ENCODE measurements at regions not wholly inside any gene's neighbourhood (a gene's known extent, or its start where the extent isn't known, plus 50 kb on each side); places are given as distances from the start of the nearest gene placed in this dataset.

GRCh38 chr3:178450476-178450875 is 85.8 kb upstream of the KCNMB2 start:
- TF ChIP-seq, protein P1, sequence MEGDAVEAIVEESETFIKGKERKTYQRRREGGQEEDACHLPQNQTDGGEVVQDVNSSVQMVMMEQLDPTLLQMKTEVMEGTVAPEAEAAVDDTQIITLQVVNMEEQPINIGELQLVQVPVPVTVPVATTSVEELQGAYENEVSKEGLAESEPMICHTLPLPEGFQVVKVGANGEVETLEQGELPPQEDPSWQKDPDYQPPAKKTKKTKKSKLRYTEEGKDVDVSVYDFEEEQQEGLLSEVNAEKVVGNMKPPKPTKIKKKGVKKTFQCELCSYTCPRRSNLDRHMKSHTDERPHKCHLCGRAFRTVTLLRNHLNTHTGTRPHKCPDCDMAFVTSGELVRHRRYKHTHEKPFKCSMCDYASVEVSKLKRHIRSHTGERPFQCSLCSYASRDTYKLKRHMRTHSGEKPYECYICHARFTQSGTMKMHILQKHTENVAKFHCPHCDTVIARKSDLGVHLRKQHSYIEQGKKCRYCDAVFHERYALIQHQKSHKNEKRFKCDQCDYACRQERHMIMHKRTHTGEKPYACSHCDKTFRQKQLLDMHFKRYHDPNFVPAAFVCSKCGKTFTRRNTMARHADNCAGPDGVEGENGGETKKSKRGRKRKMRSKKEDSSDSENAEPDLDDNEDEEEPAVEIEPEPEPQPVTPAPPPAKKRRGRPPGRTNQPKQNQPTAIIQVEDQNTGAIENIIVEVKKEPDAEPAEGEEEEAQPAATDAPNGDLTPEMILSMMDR (conservative IDR thresholded peaks at IDR 0.05; ENCODE audit: low read depth, low read length): no peak
- no peak for TF ChIP-seq EZH2 (IDR thresholded peaks at IDR 0.05; ENCODE audit: low read length, unreplicated experiment)
- TF ChIP-seq EZH2phosphoT487 (IDR thresholded peaks at IDR 0.05; ENCODE audit: borderline replicate concordance, low read length): no peak

Measured in PC-3 (cell line).